Esophagus (tissue), 2 donors: ENCODE measurements at regions not wholly inside any gene's neighbourhood (a gene's known extent, or its start where the extent isn't known, plus 50 kb on each side); places are given as distances from the start of the nearest gene placed in this dataset.
"Not testable (repeated sequence)": the region's sequence is repeated elsewhere in the genome, so short reads cannot be mapped to it uniquely, and the experiment has no call there.

Source experiments
- H3K27ac ChIP-seq, 2 donors: one replicate each; pipeline ENCODE4 v1.5.1; 2013; ENCODE audit warnings: low read depth in 2 of 2, mild to moderate bottlenecking in 2 of 2, inconsistent platforms in 1 of 2, low read length in 1 of 2, moderate library complexity in 1 of 2
- H3K27me3 ChIP-seq, 2 donors: one replicate each; pipeline ENCODE4 v1.6.1; 2013; ENCODE audit warnings: low read length in 2 of 2, control low read depth in 1 of 2, mild to moderate bottlenecking in 1 of 2; ENCODE audit not compliant: insufficient read depth in 2 of 2, control insufficient read depth in 1 of 2
- H3K36me3 ChIP-seq, 2 donors: one replicate each; pipeline ENCODE4 v1.6.1; 2013; ENCODE audit warnings: low read length in 1 of 2; ENCODE audit not compliant: control insufficient read depth in 2 of 2, insufficient read depth in 2 of 2
- H3K4me1 ChIP-seq, 2 donors: one replicate each; pipeline ENCODE4 v1.6.1; 2013; ENCODE audit warnings: low read length in 1 of 2; ENCODE audit not compliant: control insufficient read depth in 2 of 2, insufficient read depth in 2 of 2
- H3K4me3 ChIP-seq, 2 donors: one replicate each; pipeline ENCODE4 v1.5.1; 2013; ENCODE audit warnings: low read length in 2 of 2, mild to moderate bottlenecking in 2 of 2, low read depth in 1 of 2, moderate library complexity in 1 of 2
- H3K9me3 ChIP-seq, 2 donors: one replicate each; pipeline ENCODE4 v1.6.1; 2013; ENCODE audit warnings: mild to moderate bottlenecking in 2 of 2, low read depth in 1 of 2, low read length in 1 of 2, moderate library complexity in 1 of 2; ENCODE audit not compliant: control insufficient read depth in 2 of 2, insufficient read depth in 1 of 2
- WGBS, 2 donors: extraction: QIAGEN DNeasy Blood & Tissue Kit; methylation state at CpG; one replicate each; pipeline ENCODE4 v1.1.7; 2013; 5-methylcytosine and 5-hydroxymethylcytosine counted together
- donor health status: healthy with polysubstance abuse.
- donor health status: Bipolar disorder and iron deficiency.

DNA sequence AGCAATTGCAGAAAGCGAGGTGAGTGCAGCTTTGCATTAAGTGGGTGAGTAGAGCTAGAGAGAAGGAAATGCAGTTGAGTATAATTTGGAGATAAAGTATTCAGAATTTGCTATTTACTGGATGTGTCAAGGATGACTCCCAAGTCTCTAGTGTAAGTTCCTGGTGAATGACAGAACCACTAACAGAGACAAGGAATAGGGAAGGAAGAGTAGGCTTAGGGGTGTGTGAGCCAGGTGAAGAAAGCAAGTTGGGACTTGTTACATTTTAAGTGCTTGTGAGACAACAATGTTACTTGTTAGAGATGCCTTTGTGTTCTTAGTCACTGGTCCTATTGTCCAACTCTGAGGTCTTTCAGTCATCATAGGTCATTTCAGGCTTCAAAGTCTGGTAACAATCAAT, 70.8 kb downstream of the TBC1D26 start:
- not testable (repeated sequence) for H3K9me3 ChIP-seq, H3K4me1 ChIP-seq, H3K27ac ChIP-seq, H3K36me3 ChIP-seq, H3K4me3 ChIP-seq, H3K27me3 ChIP-seq
- WGBS, 2 donors = 97 to 100% methylated on average over 1 of the region's 1 CpG

DNA sequence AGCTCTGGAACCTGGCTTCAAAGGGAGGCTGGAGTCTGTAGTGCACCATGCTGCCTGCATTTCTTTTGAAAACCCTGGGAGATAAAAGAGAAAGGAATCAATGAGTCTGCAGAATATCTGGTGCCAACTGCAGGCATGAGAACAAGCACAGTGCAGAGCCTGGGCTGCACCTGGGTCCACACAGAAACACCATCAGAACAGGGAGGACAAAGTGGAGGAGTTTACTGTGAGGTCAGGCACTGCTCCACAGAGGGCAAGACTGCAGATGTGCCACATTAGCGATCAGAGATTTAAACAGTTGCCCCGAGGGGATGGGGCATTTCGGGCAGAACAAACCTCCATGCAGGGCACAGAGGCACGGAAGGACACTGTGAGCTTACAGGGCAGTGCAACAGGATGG, 74.7 kb downstream of the TBC1D26 start:
- not testable (repeated sequence) for H3K4me3 ChIP-seq, H3K9me3 ChIP-seq, H3K4me1 ChIP-seq, H3K27ac ChIP-seq, H3K27me3 ChIP-seq, H3K36me3 ChIP-seq
- WGBS, 2 donors = 57 to 60% methylated on average over 3 of the region's 4 CpGs

DNA sequence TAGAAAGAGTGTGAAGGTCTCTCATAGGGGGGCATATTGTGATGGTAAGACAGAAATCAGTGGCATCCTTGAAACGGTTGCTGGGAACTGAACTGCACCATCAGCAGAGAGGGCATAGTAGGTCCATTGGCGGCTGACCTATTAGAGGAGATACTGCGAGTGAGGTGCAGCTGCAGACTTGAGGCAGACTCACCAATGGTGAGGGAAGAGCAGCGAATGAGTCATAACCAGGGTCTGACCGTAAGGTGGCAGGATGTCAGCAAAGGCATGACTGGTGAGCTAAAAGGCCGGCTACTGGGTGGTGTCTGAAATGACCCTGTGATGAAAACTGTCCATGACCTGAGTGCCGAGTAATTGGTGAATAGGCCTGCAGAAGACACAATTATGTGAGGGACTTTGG, 81.3 kb downstream of the TBC1D26 start:
- 87 to 95% methylated on average over 5 to 6 of the region's 7 CpGs for WGBS, 2 donors
- not testable (repeated sequence) for H3K4me1 ChIP-seq, H3K27ac ChIP-seq, H3K9me3 ChIP-seq, H3K36me3 ChIP-seq, H3K4me3 ChIP-seq, H3K27me3 ChIP-seq

DNA sequence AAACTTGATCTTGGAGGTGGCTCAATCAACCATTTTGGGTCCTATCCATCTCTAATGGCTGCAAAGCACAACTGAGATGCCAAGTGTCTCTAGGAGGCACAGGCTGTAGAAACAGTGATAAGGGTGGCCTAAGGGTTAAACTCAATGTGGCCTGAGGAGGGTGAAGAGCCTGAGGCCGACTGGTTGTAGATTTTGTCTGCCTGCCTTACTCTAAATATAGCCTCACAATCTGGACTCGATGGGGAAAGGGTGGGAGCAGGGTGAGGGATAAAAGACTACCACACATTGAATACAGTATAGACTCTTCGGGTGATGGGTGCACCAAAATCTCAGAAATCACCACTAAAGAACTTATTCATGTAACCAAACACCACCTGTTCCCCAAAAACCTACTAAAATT, 81.9 kb downstream of the TBC1D26 start:
- H3K9me3 ChIP-seq, H3K4me1 ChIP-seq, H3K27me3 ChIP-seq, H3K4me3 ChIP-seq, H3K36me3 ChIP-seq, H3K27ac ChIP-seq: not testable (repeated sequence)
- WGBS, 2 donors = 47 to 63% methylated on average over 3 of the region's 3 CpGs

DNA sequence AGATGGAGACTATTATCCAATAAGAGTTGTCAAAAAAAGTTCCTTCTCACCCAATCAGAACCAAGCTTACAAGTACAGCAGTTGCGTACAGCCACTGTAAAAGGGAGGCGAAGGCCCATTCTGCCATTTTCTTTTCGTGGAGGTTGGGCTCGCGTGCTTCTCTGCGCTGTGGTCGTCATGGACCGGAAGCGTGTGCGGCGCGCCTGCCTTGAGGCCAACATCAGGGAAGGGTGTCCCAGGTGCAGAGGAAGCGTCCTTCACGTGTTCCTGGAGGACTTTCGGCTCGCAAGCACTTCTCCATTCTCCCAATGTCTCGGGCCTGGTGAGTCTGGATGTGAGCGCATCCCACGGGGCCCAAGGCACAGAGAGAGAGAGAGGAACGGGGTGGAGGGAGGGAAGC, 85.8 kb downstream of the TBC1D26 start:
- 95 to 98% methylated on average over 18 of the region's 20 CpGs for WGBS, 2 donors
- not testable (repeated sequence) for H3K4me3 ChIP-seq, H3K4me1 ChIP-seq, H3K36me3 ChIP-seq, H3K27ac ChIP-seq, H3K9me3 ChIP-seq, H3K27me3 ChIP-seq

DNA sequence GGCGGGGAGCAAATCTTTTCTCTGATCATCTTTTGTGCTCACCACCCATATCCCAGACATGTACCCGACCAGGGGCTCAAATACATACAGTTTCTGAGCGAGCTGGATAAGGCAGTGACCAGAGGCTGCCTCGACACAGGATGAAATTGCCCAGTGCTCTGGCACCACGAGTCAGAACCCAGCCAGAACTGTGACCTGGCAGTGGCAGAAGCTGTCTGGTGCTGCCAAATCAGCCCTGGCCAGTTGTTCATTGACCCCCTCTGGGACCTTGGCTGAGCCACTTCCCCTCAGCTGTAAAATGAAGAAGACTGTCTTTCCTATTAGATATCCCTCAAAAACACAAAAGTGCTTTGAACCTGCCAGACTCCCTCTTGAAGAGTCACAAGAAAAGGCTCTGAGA, 90.2 kb downstream of the TBC1D26 start:
- 68 to 74% methylated on average over 5 of the region's 5 CpGs for WGBS, 2 donors
- H3K4me1 ChIP-seq, H3K4me3 ChIP-seq: not testable (repeated sequence)

DNA sequence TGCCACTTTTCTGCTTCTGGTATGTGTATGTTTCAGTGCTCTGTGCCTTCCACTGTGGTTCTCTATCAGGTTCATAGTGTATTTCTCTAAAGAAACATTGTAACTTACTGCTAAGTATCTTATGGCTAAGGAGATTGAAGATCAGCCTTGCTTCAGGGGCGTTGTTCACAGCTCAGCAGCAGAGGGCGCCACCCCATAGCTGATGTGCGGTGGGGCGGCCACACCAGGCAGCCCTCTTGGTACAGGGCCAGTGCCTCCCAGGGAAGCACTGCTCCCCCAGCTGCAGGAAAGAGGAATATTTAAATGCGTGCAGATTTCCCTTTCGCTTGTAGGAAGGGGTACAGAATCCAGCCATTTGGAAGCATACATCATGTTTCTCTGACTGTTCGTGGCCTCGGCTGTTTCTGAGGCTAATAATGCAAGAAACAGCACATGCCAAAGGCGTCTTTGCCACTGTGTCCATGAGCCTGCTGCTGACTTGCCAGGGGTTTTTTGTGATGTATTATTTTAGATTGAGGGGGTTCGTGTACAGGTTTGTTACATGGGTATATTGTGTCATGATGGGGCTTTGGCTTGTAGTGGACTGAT, 96.7 kb downstream of the TBC1D26 start:
- H3K27me3 ChIP-seq, H3K27ac ChIP-seq, H3K36me3 ChIP-seq, H3K4me1 ChIP-seq, H3K4me3 ChIP-seq, H3K9me3 ChIP-seq: not testable (repeated sequence)
- WGBS, 2 donors = 8 to 9% methylated on average over 10 of the region's 10 CpGs

More for the DNA sequence above, 90.2 kb downstream of the TBC1D26 start:
- H3K36me3 ChIP-seq, H3K9me3 ChIP-seq, H3K27ac ChIP-seq, H3K27me3 ChIP-seq: not testable (repeated sequence)

DNA sequence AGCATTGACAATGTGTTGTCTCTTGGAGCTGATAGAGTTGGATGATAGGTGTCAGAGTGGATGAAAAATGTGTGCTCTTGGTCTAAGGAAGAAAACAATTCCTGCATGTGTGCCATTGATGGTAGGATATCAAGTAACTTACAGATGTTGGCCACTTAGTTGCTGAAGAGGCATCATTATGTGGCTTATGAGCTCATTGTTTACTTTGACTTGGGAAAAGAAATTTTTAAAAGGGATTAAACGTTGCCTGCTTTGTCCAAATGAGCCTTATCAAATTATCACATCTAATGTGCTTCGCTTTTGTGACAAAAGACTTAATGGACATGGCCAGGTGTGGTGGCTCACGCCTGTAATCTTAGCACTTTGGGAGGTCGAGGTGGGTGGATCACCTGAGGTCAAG, 98.1 kb downstream of the TBC1D26 start:
- not testable (repeated sequence) for H3K4me3 ChIP-seq, H3K9me3 ChIP-seq, H3K36me3 ChIP-seq, H3K27ac ChIP-seq, H3K4me1 ChIP-seq, H3K27me3 ChIP-seq
- 73 to 78% methylated on average over 4 of the region's 4 CpGs for WGBS, 2 donors

DNA sequence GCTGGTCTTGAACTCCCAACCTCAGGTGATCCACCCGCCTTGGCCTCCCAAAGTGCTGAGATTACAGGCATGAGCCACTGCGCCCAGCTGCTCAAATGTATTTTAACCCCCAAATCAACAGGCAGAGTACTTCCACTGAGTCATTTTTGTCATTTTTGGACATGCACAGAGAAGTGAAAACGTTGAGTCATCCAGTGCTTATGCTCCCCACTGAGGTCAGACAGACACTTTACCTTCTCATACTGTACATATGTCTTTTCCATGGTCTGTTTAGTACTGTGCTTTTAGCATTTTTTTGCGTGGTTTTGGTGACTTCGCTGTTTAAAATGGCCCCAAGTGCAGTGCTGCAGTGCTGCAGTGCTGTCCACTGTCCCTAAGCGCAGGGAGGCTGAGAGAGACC, 99.1 kb downstream of the TBC1D26 start:
- H3K4me1 ChIP-seq, H3K9me3 ChIP-seq, H3K27me3 ChIP-seq, H3K4me3 ChIP-seq, H3K27ac ChIP-seq, H3K36me3 ChIP-seq: not testable (repeated sequence)
- 55 to 66% methylated on average over 6 of the region's 6 CpGs for WGBS, 2 donors

DNA sequence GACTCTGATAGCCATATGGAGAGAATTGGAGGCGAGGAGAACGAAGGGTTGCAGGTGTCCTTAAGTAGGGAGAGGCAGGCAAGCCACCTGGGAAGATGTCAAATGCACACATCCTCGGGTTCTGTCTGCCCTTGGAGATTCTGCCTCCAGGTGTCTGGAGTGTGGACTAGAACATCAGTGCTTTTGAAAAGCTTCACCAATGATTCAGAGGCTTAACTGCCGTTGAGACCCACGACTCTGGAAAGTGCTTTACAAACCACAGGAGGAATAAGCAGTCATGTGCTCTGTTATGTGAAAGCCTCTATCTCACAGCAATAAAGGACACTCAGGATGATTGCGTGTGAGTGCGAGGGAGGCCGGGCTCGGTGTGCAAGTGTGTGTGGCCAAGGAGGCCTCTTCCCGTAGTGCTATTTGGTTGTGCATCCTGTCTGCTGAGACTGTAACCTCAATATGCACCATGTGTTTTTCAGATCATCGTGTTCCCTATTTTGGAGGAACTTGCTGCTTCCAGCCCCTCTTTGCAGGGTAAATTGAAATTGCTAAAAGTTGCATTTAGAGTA, 100.9 kb downstream of the TBC1D26 start:
- WGBS, 2 donors = 78 to 82% methylated on average over 11 of the region's 11 CpGs
- not testable (repeated sequence) for H3K4me1 ChIP-seq, H3K9me3 ChIP-seq

More for the DNA sequence above, 100.9 kb downstream of the TBC1D26 start:
- not testable (repeated sequence) for H3K36me3 ChIP-seq, H3K27ac ChIP-seq, H3K27me3 ChIP-seq, H3K4me3 ChIP-seq
